T-helper 2 cell treated with Interferon-gamma antibody and Interleukin-4, amounts not matched to agents 5 μg/mL and 100 μg/mL, for 36 hours (primary cell): ENCODE measurements at regions not wholly inside any gene's neighbourhood (a gene's known extent, or its start where the extent isn't known, plus 50 kb on each side); places are given as distances from the start of the nearest gene placed in this dataset.

Source experiments
- DNase-seq: peaks from one replicate; pipeline ENCODE4 v3.0.0; 2021; ENCODE audit warnings: low spot score
- H3K27ac Mint-ChIP-seq: one replicate; pipeline ENCODE4 v1.8.0; 2021; ENCODE audit warnings: mild to moderate bottlenecking, mixed read lengths
- H3K27me3 Mint-ChIP-seq: one replicate; pipeline ENCODE4 v1.8.0; 2021; ENCODE audit warnings: low read depth, mixed read lengths
- H3K36me3 Mint-ChIP-seq: one replicate; pipeline ENCODE4 v1.8.0; 2021; ENCODE audit warnings: low read depth, mixed read lengths
- H3K4me1 Mint-ChIP-seq: one replicate; pipeline ENCODE4 v1.8.0; 2021; ENCODE audit warnings: low read depth, mixed read lengths
- H3K4me3 Mint-ChIP-seq: one replicate; pipeline ENCODE4 v1.8.0; 2022; ENCODE audit warnings: mild to moderate bottlenecking, moderate library complexity, mixed read lengths
- H3K9me3 Mint-ChIP-seq: one replicate; pipeline ENCODE4 v1.8.0; 2021; ENCODE audit warnings: mixed read lengths

- Mint-ChIP-seq H3K36me3 (no peaks in the 10 kb centered on the region), H3K9me3 (no peaks in the 10 kb centered on the region), H3K4me3 (no peak overlapping the region), H3K4me1 (no peaks in the 10 kb centered on the region), H3K27ac (no peak overlapping the region), H3K27me3 (no peaks in the 10 kb centered on the region)
- DNase-seq, result no peak
Measured at GRCh38 chr9:86525182-86525581, 171.0 kb upstream of the TUT7 start.

DNA sequence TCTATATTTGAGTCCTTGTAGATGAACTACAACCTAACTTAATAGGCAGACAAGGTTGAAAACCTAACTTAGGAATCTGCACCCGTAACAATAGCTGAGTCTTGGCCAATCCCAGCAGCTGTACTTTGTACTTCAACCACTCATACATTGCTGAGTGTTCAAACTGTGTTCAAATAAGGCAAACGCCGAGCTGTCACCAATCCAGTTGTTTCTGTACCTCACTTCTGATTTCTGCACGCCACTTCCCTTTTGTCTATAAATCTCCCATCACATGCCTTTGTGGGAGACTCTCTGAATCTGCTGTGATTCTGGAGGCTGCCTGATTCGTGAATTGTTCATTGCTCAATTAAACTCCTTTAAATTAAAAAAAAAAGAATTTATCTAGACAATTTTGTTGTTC, 167.8 kb upstream of the TUT7 start:
- Mint-ChIP-seq H3K4me1 (no peaks in the 10 kb centered on the region), H3K4me3 (no peak overlapping the region), H3K27ac (no peak overlapping the region), H3K36me3 (no peaks in the 10 kb centered on the region), H3K9me3 (no peaks in the 10 kb centered on the region), H3K27me3 (peaks cover 2% of the 10 kb centered on the region)
- DNase-seq, result no peak

DNA sequence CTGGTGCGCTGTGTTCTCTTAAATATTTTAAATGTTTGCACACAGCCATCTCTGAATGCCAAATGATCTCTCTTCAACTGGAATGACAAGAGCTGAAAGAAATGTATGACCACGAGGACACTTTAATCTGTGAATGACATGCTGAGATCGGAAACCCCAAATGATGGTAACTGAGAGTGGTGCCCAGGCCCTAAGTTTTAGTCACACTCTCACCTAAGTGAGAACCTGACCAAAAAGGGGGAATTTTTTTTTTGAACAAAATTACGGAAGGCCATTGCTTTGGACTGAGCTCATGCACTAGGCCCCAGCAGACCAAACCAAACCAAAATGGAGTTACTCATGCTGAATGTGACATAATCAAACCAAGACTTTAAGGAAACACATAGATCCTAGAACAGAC, 167.1 kb upstream of the TUT7 start:
- H3K4me3 Mint-ChIP-seq, result no peak overlapping the region
- DNase-seq, result no peak
- no peaks in the 10 kb centered on the region for H3K36me3 Mint-ChIP-seq
- H3K27me3 Mint-ChIP-seq, result peaks cover 2% of the 10 kb centered on the region
- no peaks in the 10 kb centered on the region for H3K9me3 Mint-ChIP-seq
- H3K4me1 Mint-ChIP-seq, result no peaks in the 10 kb centered on the region
- H3K27ac Mint-ChIP-seq, result no peak overlapping the region

DNA sequence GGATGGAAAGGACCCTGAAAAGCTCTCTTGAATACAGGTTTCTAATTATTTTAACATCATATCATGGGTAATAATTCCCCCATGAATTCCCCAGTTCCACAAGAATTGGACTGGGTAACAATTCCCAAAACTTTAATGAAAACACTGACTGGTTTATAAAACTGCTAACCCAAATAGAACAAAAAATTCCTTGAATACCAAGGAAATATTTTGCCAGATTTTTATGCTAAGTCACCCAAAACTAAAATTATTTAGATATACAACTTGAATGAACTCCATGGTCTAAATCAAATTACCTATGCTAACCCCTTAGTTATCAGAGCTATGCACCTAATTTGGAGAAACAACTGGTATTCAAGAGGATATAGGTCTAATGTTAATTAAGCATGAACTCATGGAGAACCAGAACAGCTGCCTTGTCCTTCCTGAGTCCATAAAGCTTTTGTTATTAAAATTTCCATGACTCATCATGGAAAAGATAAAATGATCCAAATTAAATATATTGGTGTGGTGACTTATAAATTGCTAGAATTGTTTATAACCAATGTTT, 164.9 kb upstream of the TUT7 start:
- no peaks in the 10 kb centered on the region for H3K36me3 Mint-ChIP-seq
- DNase-seq, result no peak
- no peaks in the 10 kb centered on the region for H3K4me1 Mint-ChIP-seq
- no peak overlapping the region for H3K4me3 Mint-ChIP-seq
- peaks cover 2% of the 10 kb centered on the region for H3K27me3 Mint-ChIP-seq
- no peak overlapping the region for H3K27ac Mint-ChIP-seq
- H3K9me3 Mint-ChIP-seq, result no peaks in the 10 kb centered on the region

GRCh38 chr9:86517475-86517874, 163.3 kb upstream of the TUT7 start:
- no peak overlapping the region for H3K4me3 Mint-ChIP-seq
- no peak for DNase-seq
- H3K9me3 Mint-ChIP-seq, result no peaks in the 10 kb centered on the region
- H3K36me3 Mint-ChIP-seq, result no peaks in the 10 kb centered on the region
- H3K27ac Mint-ChIP-seq, result no peak overlapping the region
- H3K27me3 Mint-ChIP-seq, result peaks cover 2% of the 10 kb centered on the region
- H3K4me1 Mint-ChIP-seq, result no peaks in the 10 kb centered on the region

DNA sequence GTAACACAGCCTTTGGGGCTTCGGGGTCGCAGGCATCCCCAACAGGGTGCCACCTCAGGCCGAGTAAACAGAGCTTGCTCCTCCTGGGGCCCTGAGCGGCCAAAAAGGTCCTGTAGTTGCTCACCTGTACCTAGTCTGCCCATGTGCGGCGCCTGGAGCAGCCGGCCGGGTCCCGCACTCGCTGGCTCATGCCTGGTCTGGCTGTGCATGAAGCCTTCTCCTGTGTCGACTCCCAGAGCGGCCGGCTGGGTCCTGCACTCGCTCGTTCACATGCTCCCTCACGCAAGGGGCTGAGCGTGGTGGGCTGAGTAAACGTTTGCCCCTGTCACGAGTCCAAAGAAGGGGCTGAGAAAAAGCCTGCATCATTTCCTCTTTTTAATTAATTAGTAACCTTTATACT, 162.4 kb upstream of the TUT7 start:
- Mint-ChIP-seq H3K27me3 (peaks cover 2% of the 10 kb centered on the region), H3K27ac (no peak overlapping the region), H3K4me3 (no peak overlapping the region), H3K9me3 (no peaks in the 10 kb centered on the region), H3K4me1 (no peaks in the 10 kb centered on the region), H3K36me3 (no peaks in the 10 kb centered on the region)
- DNase-seq, result no peak

DNA sequence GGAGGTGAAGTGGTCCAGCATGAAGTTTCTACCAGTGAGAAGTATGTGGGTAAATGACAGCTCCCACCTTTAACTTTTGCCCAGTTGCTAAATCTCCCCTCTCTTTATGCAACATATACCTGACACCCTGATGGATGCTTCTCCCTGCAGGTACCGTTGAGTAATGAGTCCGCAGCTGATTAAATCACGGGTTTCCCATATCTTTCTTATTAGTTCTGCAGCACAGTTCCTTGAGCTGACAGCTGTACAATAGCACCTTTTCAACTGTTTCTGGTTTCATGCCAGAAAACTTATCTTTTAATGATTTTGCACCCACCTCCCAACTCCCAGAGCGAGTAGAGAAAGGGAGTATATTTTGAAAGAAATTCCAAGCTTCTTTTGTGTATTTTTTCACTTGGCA, 161.0 kb upstream of the TUT7 start:
- no peaks in the 10 kb centered on the region for H3K36me3 Mint-ChIP-seq
- no peaks in the 10 kb centered on the region for H3K9me3 Mint-ChIP-seq
- peaks cover 2% of the 10 kb centered on the region for H3K27me3 Mint-ChIP-seq
- H3K4me3 Mint-ChIP-seq, result no peak overlapping the region
- no peak overlapping the region for H3K27ac Mint-ChIP-seq
- no peaks in the 10 kb centered on the region for H3K4me1 Mint-ChIP-seq
- DNase-seq, result no peak

DNA sequence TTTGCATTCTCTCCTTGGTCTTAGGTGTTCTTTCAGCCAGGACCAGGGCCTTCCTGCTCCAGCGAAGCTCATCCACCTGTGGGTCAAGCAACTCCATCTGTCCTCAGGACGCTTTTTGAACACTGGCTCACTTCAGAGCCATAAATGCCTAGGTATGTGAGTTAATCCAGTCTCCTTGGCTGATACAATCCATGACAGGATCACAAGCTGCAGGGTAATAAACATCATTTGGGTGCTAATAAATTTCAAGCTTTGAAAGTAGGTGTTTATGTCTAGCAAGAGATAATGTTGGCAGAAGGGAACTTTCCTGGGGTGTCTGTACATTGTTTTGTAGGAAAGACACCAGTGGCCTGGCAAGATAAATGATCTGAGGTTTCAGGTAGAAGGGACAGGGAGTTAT, 159.2 kb upstream of the TUT7 start:
- Mint-ChIP-seq H3K27ac (no peak overlapping the region), H3K36me3 (no peaks in the 10 kb centered on the region), H3K4me3 (no peak overlapping the region), H3K27me3 (peaks cover 2% of the 10 kb centered on the region), H3K9me3 (no peaks in the 10 kb centered on the region), H3K4me1 (no peaks in the 10 kb centered on the region)
- DNase-seq, result no peak

GRCh38 chr9:86512929-86513328, 158.7 kb upstream of the TUT7 start:
- Mint-ChIP-seq H3K4me3 (no peak overlapping the region), H3K27me3 (peaks cover 2% of the 10 kb centered on the region), H3K4me1 (no peaks in the 10 kb centered on the region), H3K36me3 (no peaks in the 10 kb centered on the region), H3K9me3 (no peaks in the 10 kb centered on the region), H3K27ac (no peak overlapping the region)
- DNase-seq, result no peak

DNA sequence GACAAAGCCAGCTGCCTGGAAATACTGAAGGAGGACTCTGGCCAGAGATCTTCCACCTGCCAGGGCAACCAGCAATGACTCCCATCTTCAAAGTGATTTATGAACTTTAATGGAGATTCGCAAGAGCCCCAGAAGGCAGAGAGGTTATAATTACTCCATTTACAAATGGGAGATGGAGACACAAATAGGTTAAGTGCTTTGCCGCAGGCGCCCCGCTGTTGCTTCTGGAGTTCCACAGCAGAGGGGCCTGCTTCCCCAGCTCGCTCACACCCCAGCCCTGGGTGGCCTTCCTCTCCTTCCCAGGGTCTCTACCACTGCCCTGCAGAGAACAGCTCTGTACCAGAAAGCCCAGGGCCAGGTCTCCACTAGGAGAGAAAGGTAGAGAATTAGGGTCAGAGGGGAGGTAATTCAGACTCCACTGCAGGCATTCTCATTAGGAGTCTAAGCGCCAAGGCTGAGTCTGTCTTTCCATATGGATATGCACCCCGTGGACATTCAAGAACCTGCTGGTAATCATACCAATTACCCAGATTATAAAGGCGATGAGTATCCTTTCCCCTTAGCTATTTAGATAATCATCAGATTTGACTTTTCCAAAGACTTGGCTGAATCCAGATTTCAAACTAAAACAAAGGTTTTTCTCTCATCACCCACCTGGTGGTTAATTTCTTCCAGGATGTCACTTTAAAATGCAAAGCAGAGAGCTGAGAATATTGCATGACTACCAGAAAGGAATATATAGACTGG, 157.6 kb upstream of the TUT7 start:
- H3K27ac Mint-ChIP-seq, result no peak overlapping the region
- no peaks in the 10 kb centered on the region for H3K36me3 Mint-ChIP-seq
- H3K4me3 Mint-ChIP-seq, result no peak overlapping the region
- DNase-seq, result no peak
- no peaks in the 10 kb centered on the region for H3K27me3 Mint-ChIP-seq
- no peaks in the 10 kb centered on the region for H3K9me3 Mint-ChIP-seq
- no peaks in the 10 kb centered on the region for H3K4me1 Mint-ChIP-seq

- no peak overlapping the region for H3K27ac Mint-ChIP-seq
- no peak for DNase-seq
- H3K27me3 Mint-ChIP-seq, result no peaks in the 10 kb centered on the region
- H3K4me3 Mint-ChIP-seq, result no peak overlapping the region
- H3K9me3 Mint-ChIP-seq, result no peaks in the 10 kb centered on the region
- H3K4me1 Mint-ChIP-seq, result no peaks in the 10 kb centered on the region
- H3K36me3 Mint-ChIP-seq, result no peaks in the 10 kb centered on the region
Measured at GRCh38 chr9:86508208-86508903, 154.1 kb upstream of the TUT7 start.

DNA sequence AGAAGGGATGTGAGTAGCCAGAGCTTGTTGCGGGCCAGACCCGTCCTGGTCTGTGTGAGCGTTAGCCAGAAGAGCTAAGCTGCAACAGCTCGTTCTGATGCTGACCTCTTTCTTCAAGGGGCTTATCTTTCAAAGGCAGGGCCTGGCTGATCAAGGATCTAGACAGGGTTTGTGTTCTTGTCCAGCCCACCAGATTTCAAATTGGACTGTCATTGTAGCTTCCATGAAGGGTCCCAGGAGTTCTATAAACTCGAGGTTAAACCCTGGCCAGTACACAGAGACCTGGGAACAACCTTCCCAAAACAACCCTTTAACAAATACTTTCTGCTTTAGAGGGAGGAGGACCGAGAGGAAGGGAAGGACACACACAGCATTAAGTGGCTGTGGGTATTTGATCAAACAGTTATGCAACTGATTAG, 153.0 kb upstream of the TUT7 start:
- no peaks in the 10 kb centered on the region for H3K4me1 Mint-ChIP-seq
- DNase-seq, result no peak
- no peaks in the 10 kb centered on the region for H3K9me3 Mint-ChIP-seq
- H3K27me3 Mint-ChIP-seq, result no peaks in the 10 kb centered on the region
- H3K4me3 Mint-ChIP-seq, result no peak overlapping the region
- H3K27ac Mint-ChIP-seq, result no peak overlapping the region
- H3K36me3 Mint-ChIP-seq, result no peaks in the 10 kb centered on the region

- peaks cover 4% of the 10 kb centered on the region for H3K27me3 Mint-ChIP-seq
- no peak overlapping the region for H3K27ac Mint-ChIP-seq
- no peaks in the 10 kb centered on the region for H3K36me3 Mint-ChIP-seq
- H3K4me1 Mint-ChIP-seq, result no peaks in the 10 kb centered on the region
- DNase-seq, result no peak
- H3K4me3 Mint-ChIP-seq, result no peak overlapping the region
- no peaks in the 10 kb centered on the region for H3K9me3 Mint-ChIP-seq
Measured at GRCh38 chr9:86503942-86504341, 149.7 kb upstream of the TUT7 start.

- Mint-ChIP-seq H3K4me3 (no peak overlapping the region), H3K27ac (no peak overlapping the region), H3K36me3 (no peaks in the 10 kb centered on the region), H3K4me1 (no peaks in the 10 kb centered on the region), H3K9me3 (no peaks in the 10 kb centered on the region), H3K27me3 (peaks cover 6% of the 10 kb centered on the region)
- no peak for DNase-seq
Measured at GRCh38 chr9:86503314-86503713, 149.1 kb upstream of the TUT7 start.
